Heart left ventricle (tissue), 16 donors: ENCODE measurements at regions not wholly inside any gene's neighbourhood (a gene's known extent, or its start where the extent isn't known, plus 50 kb on each side); places are given as distances from the start of the nearest gene placed in this dataset.
"Not testable (repeated sequence)": the region's sequence is repeated elsewhere in the genome, so short reads cannot be mapped to it uniquely, and the experiment has no call there.

Experiments
- ATAC-seq, 4 donors: fragments of 200-7000 bp; cut with Tn5 transposase; one replicate each; pipeline ENCODE4 v1.9.1; 2020 to 2022; ENCODE audit warnings: moderate library complexity in 4 of 4, mild to moderate bottlenecking in 3 of 4, moderate number of reproducible peaks in 1 of 4
- DNase-seq, 5 donors: peaks; one replicate each; pipeline ENCODE4 v3.0.0-alpha.2; 2020
- H3K27ac ChIP-seq, 12 donors: fragments of 200-600 bp; sonication (generic) in 4 of 12; one replicate each; pipeline versions ENCODE4 v1.5.0 to v1.8.0; 2016 to 2022; ENCODE audit warnings: mild to moderate bottlenecking in 2 of 12
- H3K27me3 ChIP-seq, 9 donors: fragments of 200-600 bp; sonication (generic) in 2 of 9; one replicate each; pipeline versions ENCODE4 v1.5.1 to v1.8.0; 2016 to 2022; ENCODE audit warnings: mild to moderate bottlenecking in 3 of 9
- H3K36me3 ChIP-seq, 9 donors: fragments of 200-600 bp; sonication (generic) in 2 of 9; one replicate each; pipeline versions ENCODE4 v1.5.0 to v1.8.0; 2018 to 2022; ENCODE audit warnings: mild to moderate bottlenecking in 2 of 9
- H3K4me1 ChIP-seq, 12 donors: fragments of 200-600 bp; sonication (generic) in 4 of 12; one replicate each; pipeline versions ENCODE4 v1.5.0 to v1.8.0; 2016 to 2022; ENCODE audit warnings: mild to moderate bottlenecking in 3 of 12
- H3K4me3 ChIP-seq, 12 donors: fragments of 200-600 bp; sonication (generic) in 4 of 12; one replicate each; pipeline versions ENCODE4 v1.5.0 to v1.8.0; 2017 to 2022; ENCODE audit warnings: mild to moderate bottlenecking in 9 of 12, moderate library complexity in 4 of 12
- H3K9me3 ChIP-seq, 12 donors: fragments of 200-600 bp; sonication (generic) in 4 of 12; one replicate each; pipeline versions ENCODE4 v1.5.0 to v1.8.0; 2016 to 2022; ENCODE audit warnings: mild to moderate bottlenecking in 1 of 12
- POLR2A ChIP-seq, 2 donors: fragments of 450-650 bp; IDR thresholded peaks; one replicate each; pipeline ENCODE4 v1.6.1; 2017; ENCODE audit warnings: antibody characterized with exemption in 2 of 2, mild to moderate bottlenecking in 2 of 2, moderate library complexity in 2 of 2
- WGBS, 4 donors: extraction: QIAGEN DNeasy Blood & Tissue Kit in 2 of 4; methylation state at CpG; one replicate each; pipeline versions ENCODE4 v1.1.5 to v1.1.7; 2013 to 2018; 5-methylcytosine and 5-hydroxymethylcytosine counted together
- intact Hi-C, 10 donors: fragments of 100-400 bp; cut with DNase I; formaldehyde crosslinking; loops; one replicate each; pipeline versions ENCODE4 v1.11.1 to v1.14.2; 2022
- TF ChIP-seq, protein P1 (sequence below), 12 donors: fragments of 200-600 bp; sonication (generic) in 4 of 12; IDR thresholded peaks; one replicate each; pipeline versions ENCODE4 v1.5.0 to v1.8.0; 2018 to 2022; ENCODE audit warnings: antibody characterized with exemption in 12 of 12, mild to moderate bottlenecking in 5 of 12
- donor health status: ischemic (EF 13 %, LVEDD 7.1; RV severe dilation, severe dysfunction).
- donor health status: healthy with polysubstance abuse.
- donor health status: DM: no; HTN: yes; CAD: no.
- donor health status: DM: no; HTN: no; CAD: no.
- donor health status: ischemic (EF 25% LVEDD 6.9; RV normal size, moderate dysfunction).
- donor health status: ischemic (EF 25% LVEDD 5.7; RV mildly dilated, moderate dysfunction).
- donor health status: healthy.
- donor health status: DM: yes; HTN: yes; CAD: no.
- donor health status: ischemic (EF 35%, LVEDD 5.7; RV mildly dilated, moderate dysfunction).
- donor health status: nonischemic (EF 11% LVEDD 7.7; RV severe dilation, severe dysfunction).
- donor health status: DM: yes; HTN: yes; CAD: no.
- donor health status: PGD.
- donor health status: ischemic (EF 29% LVEDD 5.4; RV normal size, mild dysfunction).
- donor health status: nonischemic (EF 23%, LVEDD 6.1; RV moderate dilation, normal function).

DNA sequence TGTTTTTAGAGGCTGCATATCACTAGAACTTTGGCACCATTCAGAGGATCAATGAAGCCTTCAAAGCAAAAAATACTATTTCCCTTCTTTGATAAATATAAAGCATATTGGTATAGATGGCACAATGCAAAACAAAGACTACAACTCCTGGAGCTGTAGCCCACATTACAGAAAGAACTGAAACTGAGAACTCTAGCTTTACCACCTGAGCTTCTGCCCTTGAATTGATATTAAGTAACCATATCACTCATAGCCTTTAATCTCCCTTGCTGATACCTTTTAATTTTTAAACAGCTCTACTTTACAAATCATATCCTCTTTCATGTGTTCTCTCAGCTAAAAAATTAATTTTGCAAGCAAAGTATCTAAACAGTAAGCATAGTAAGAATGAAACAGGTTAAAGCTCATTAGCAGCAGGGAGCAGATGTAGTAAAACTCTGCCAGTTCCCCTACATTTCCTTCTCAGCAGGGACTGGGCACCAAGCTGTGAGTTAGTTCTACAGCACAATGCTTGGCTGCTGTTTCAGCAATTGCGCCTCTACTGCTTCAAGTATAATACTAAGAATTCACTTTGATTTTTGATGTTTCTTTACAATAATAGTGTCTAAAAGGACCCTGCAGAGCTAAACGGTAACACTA lies 97.9 kb upstream of the NANOGP8 start:
- H3K27ac ChIP-seq, result no peak overlapping the region
- H3K36me3 ChIP-seq, result no peaks in the 10 kb centered on the region
- no peaks in the 10 kb centered on the region for H3K4me1 ChIP-seq
- no peaks in the 10 kb centered on the region for H3K27me3 ChIP-seq
- DNase-seq, result no peak
- no peak for TF ChIP-seq POLR2A (IDR thresholded peaks at IDR 0.05)
- TF ChIP-seq, protein P1, sequence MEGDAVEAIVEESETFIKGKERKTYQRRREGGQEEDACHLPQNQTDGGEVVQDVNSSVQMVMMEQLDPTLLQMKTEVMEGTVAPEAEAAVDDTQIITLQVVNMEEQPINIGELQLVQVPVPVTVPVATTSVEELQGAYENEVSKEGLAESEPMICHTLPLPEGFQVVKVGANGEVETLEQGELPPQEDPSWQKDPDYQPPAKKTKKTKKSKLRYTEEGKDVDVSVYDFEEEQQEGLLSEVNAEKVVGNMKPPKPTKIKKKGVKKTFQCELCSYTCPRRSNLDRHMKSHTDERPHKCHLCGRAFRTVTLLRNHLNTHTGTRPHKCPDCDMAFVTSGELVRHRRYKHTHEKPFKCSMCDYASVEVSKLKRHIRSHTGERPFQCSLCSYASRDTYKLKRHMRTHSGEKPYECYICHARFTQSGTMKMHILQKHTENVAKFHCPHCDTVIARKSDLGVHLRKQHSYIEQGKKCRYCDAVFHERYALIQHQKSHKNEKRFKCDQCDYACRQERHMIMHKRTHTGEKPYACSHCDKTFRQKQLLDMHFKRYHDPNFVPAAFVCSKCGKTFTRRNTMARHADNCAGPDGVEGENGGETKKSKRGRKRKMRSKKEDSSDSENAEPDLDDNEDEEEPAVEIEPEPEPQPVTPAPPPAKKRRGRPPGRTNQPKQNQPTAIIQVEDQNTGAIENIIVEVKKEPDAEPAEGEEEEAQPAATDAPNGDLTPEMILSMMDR (IDR thresholded peaks at IDR 0.05), result no peak
- no peaks in the 10 kb centered on the region for H3K9me3 ChIP-seq
- 43 to 56% (median 50%) methylated on average over 2 of the region's 2 CpGs for WGBS, 4 donors
- no peak overlapping the region for H3K4me3 ChIP-seq
- intact Hi-C loops, result no loop called here
- no peak for ATAC-seq

DNA sequence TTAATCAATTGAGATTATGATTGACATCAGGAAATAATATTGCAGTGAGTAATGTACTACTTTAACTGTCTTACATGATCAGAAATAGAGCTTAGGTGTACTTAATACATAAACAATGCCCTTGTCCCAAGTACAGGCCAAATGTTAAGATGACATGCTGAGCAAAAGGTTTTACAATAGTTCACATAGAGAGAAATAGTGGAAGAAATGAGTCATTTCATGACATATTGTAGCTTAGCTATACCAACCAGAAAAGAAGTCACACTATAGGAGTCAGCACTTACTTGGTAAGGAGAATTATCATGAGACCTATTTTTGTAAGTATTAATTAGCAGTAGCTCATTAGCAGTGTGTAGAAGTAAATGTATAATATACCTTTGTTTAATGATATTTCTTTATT lies 96.4 kb upstream of the NANOGP8 start:
- H3K9me3 ChIP-seq, result no peaks in the 10 kb centered on the region
- H3K27ac ChIP-seq, result no peak overlapping the region
- DNase-seq (no peak), ATAC-seq (no peak)
- no peak overlapping the region for H3K4me3 ChIP-seq
- TF ChIP-seq POLR2A (IDR thresholded peaks at IDR 0.05), result no peak
- TF ChIP-seq, protein P1 (IDR thresholded peaks at IDR 0.05), result no peak
- H3K4me1 ChIP-seq, result no peaks in the 10 kb centered on the region
- no peaks in the 10 kb centered on the region for H3K36me3 ChIP-seq
- intact Hi-C loops, result no loop called here
- H3K27me3 ChIP-seq, result no peaks in the 10 kb centered on the region

DNA sequence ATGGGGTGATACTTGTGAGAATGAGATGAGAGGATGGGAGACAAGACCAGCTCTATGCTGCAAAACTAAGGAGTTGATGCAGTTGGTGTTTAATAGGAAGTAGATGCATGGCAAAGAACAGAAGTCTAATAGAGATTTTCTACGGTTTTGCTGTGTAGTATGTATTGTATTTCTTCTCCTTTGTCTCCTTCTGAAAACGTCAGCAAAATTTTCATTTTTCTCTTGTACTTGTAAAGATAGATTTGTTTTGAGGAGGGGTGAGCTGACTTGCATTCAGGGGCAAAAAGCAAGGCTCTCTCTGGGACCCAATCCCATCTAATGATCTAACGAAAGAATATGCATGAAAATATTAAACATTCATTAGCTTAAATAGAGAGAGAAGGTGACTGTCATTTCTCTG lies 94.6 kb upstream of the NANOGP8 start:
- DNase-seq, result no peak
- H3K27me3 ChIP-seq, result no peaks in the 10 kb centered on the region
- TF ChIP-seq POLR2A (IDR thresholded peaks at IDR 0.05), result no peak
- TF ChIP-seq, protein P1 (IDR thresholded peaks at IDR 0.05), result no peak
- 86 to 90% (median 88%) methylated on average over 3 of the region's 3 CpGs for WGBS, 4 donors
- H3K9me3 ChIP-seq, result no peaks in the 10 kb centered on the region
- intact Hi-C loops, result no loop called here
- no peak overlapping the region for H3K27ac ChIP-seq
- H3K36me3 ChIP-seq, result no peaks in the 10 kb centered on the region
- no peak for ATAC-seq
- H3K4me3 ChIP-seq, result no peak overlapping the region
- H3K4me1 ChIP-seq, result no peaks in the 10 kb centered on the region

DNA sequence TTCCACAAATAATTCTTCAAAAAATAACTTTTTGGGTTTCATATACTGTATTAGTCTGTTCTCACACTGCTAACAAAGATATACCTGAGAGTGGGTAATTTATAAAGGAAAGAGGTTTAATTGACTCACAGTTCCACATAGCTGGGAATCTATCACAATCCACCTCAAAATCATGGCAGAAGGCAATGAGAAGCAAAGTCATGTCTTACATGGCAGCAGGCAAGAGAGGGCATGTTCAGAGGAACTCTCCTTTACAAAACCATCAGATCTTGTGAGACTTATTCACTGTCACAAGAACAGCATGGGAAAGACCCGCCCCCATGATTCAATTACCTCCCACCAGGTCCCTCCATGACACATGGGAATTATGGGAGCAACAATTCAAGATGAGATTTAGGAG lies 93.1 kb upstream of the NANOGP8 start:
- H3K9me3 ChIP-seq, H3K27ac ChIP-seq, intact Hi-C loops, DNase-seq, H3K27me3 ChIP-seq, H3K36me3 ChIP-seq, ATAC-seq, H3K4me1 ChIP-seq, H3K4me3 ChIP-seq: not testable (repeated sequence)
- WGBS, 4 donors, result 80 to 92% (median 84%) methylated on average over 1 of the region's 1 CpG

DNA sequence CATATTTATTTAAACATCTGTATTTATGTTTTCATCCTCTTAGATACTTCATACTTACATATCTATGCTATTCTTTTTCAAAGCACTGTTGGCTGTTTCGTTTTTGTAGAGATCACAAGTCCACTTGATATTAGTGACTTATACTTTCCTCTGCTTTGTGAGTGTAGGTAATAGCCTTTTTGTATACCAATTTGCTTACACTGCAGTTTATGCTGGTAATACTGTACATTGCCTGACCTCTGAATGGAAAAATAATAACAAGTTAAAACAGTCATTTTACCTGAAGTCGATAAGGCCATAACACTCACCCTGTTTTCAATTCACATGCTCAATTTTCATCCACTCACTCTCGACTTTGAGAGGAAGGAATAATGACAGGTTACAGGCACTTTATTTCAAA lies 89.9 kb upstream of the NANOGP8 start:
- H3K27ac ChIP-seq, result no peak overlapping the region
- no peak for ATAC-seq
- no peaks in the 10 kb centered on the region for H3K27me3 ChIP-seq
- no peaks in the 10 kb centered on the region for H3K36me3 ChIP-seq
- no peaks in the 10 kb centered on the region for H3K9me3 ChIP-seq
- intact Hi-C loops, result no loop called here
- DNase-seq, result no peak
- 76 to 85% (median 82%) methylated on average over 3 of the region's 3 CpGs for WGBS, 4 donors
- H3K4me3 ChIP-seq, result no peak overlapping the region
- H3K4me1 ChIP-seq, result no peaks in the 10 kb centered on the region
- TF ChIP-seq, protein P1 (IDR thresholded peaks at IDR 0.05), result no peak
- TF ChIP-seq POLR2A (IDR thresholded peaks at IDR 0.05), result no peak
